GM12891 (cell line): ENCODE measurements at regions not wholly inside any gene's neighbourhood (a gene's known extent, or its start where the extent isn't known, plus 50 kb on each side); places are given as distances from the start of the nearest gene placed in this dataset.

Source experiments
- DNase-seq: peaks from one replicate; pipeline ENCODE4 v3.0.0; 2011; ENCODE audit warnings: low spot score; ENCODE audit not compliant: insufficient read length
- FAIRE-seq: peaks from 2 replicates; lab custom pipeline; 2011; peaks lifted over from hg19 to GRCh38; lab: Jason Lieb, UNC
- PAX5 ChIP-seq: IDR thresholded peaks from 2 replicates; pipeline ENCODE4 v1.6.1; 2011; ENCODE audit warnings: low read length, moderate library complexity, mild to moderate bottlenecking; ENCODE audit not compliant: insufficient read depth, severe bottlenecking
- POLR2A ChIP-seq: IDR thresholded peaks from 2 replicates; pipeline ENCODE4 v1.6.1; 2011; ENCODE audit warnings: low read depth, low read length, control low read depth
- POLR2AphosphoS5 ChIP-seq: IDR thresholded peaks from 2 replicates; pipeline ENCODE4 v1.6.1; 2011; ENCODE audit warnings: low read depth, low read length, control low read depth
- POU2F2 ChIP-seq: IDR thresholded peaks from 2 replicates; pipeline ENCODE4 v1.6.1; 2011; ENCODE audit warnings: low read depth, mild to moderate bottlenecking, control low read depth, low read length, moderate library complexity
- SPI1 ChIP-seq: IDR thresholded peaks from 2 replicates; pipeline ENCODE4 v1.6.1; 2011; ENCODE audit warnings: low read depth, low read length, control low read depth
- TAF1 ChIP-seq: IDR thresholded peaks from 2 replicates; pipeline ENCODE4 v1.6.1; 2011; ENCODE audit warnings: low read depth, low read length, control low read depth

DNA sequence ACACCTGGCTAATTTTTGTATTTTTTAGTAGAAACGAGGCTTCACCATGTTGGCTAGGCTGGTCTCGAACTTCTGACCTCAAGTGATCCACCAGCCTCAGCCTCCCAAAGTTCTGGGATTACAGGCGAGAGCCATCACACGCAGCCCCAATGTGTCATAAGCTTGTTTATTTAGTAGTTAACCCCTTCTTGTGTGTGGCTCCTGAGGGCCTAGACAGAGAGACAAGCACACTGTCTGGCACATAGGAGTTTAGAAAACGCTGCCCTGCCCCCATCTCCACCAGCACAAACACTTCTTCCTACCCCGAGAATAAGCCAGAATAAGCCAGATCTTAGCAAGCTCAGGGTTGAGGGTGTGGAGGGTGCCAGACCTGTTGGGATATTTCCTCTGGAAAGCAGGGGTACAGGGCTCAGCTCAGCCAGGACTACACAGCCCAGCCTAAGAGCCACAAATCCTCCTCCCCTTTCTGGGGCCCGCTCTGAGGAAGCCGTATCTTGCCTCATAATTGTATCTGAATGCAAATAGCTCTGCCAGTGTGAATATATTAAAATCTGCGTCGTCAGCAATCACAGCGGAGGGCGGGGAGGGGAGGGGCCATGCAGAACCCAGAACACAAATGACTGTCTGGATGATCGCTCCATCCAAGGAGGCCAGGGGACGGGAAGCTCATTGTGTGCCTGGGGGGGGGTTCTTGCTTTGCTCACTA, 247.3 kb downstream of the MN1 start:
- FAIRE-seq (no peak), DNase-seq (no peak)
- TF ChIP-seq TAF1 (no peak), PAX5 (no peak), POU2F2 (no peak), POLR2AphosphoS5 (no peak), SPI1 (no peak), POLR2A (no peak)

DNA sequence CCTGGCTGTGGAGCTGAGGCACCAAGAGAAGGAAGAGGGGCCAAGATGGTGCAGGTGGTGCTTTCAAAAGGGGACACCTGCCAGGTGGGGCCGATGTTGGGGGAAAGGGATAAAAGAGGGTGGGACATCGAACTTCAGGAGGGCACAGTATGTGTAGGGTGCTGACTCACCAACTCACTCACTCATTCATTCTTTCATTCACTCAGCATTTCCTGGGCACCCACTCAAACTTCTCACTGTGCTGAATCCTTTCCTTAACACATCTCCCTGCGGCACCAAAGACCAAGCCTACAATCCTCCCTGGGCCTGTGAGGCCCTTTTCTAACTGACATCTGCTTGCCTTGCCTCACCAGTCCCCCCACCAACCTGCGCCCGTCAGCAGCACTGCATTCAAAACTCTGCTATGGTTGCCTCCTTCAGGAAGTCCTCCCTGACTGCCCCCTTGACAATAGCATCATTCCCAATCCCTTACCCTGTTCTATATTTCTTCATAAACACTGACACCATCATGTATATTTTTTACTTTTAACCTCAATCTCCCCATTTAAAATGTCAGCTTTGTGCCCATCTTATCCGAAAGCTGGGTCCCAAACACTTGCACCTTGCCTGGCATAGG, 246.6 kb downstream of the MN1 start:
- TF ChIP-seq POLR2A (no peak), PAX5 (no peak), POU2F2 (no peak), POLR2AphosphoS5 (no peak), TAF1 (no peak), SPI1 (no peak)
- DNase-seq, result no peak
- no peak for FAIRE-seq

DNA sequence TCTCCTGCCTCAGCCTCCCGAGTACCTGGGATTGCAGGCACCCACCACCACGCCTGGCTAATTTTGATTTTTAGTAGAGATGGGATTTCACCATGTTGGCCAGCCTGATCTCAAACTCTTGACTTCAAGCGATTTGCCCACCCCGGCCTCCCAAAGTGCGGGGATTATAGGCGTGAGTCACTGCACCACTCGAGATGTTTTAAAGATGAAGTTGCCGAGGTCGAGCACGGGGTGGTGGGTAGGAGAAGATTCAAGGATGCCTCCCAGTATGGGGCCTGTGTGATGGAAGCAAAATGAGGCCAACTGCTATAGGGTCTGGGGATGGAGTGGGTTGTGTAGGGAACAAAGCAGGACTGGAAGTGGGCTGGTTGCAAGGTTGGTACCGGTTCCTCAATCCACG, 245.2 kb downstream of the MN1 start:
- no peak for DNase-seq
- TF ChIP-seq PAX5, result no peak
- no peak for TF ChIP-seq POU2F2
- no peak for TF ChIP-seq TAF1
- no peak for TF ChIP-seq SPI1
- TF ChIP-seq POLR2A, result no peak
- no peak for TF ChIP-seq POLR2AphosphoS5
- FAIRE-seq, result no peak

DNA sequence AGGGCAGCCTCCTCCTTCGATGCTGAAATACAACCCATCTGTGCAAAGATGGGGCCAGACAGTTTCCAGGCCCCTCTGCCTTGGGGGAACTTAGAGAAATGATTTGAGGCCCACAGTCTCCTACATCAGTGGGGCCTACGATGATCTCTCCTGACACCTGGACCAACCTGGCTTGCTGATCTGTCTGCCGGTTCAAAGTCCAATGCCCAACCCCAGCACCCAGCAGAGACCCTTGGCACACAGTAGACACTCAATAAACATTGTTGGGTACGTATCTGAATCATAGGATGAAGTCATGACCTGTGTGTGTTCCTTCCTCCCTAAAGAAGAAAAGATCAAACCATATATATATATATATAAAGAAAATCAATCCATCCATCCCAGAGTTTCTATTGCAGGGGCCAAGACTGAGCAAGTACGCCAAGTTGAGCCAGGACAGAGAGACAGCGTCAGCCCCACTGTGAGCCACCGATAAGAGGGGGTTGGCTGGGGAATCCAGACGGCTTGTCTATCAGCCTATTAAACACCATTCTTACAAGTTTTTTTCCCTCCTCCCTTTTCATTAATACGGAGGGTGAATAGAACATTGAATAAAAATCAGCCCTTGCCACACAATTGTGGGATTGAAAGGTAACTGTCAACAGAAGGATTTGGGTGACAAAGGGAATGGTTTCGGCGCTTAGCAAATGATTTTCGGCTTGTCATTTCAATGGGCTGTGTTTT, 244.1 kb downstream of the MN1 start:
- DNase-seq (no peak), FAIRE-seq (no peak)
- no peak for TF ChIP-seq POU2F2
- no peak for TF ChIP-seq TAF1
- TF ChIP-seq SPI1, result no peak
- no peak for TF ChIP-seq PAX5

DNA sequence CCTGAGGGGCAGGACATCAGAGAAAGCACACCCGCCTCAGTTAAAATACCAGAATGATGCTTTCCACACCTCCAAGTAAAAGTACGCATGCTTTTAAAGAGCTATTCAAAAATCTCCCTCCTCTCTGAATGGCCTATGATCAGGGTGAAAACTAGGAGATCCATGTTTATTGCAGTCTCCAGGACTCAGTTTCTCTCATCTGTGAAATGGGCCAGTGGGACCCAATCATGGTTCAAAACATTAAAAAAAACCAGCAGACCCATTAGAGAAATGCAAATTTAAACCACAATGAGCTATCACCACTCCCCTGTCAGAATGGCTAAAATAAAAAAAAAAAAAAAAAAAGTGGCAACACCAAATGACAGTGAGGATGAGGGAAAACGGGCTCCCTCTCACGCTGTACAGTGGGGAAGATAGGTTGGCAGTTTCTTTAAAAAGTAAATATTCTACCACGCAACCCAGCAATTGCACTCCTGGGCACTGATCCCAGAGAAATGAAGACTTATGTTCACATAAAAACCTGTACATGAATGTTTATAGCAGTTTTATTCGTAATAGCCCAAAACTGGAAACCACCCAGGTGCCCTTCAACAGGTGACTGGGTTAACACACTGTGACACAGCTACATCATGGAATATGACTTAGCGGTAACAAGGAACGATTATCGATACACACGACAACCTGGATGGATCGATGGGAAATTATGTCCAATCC, 242.7 kb downstream of the MN1 start:
- no peak for TF ChIP-seq POLR2AphosphoS5
- TF ChIP-seq TAF1, result no peak
- no peak for TF ChIP-seq POLR2A
- no peak for TF ChIP-seq PAX5
- TF ChIP-seq POU2F2, result no peak
- TF ChIP-seq SPI1, result no peak
- no peak for DNase-seq
- no peak for FAIRE-seq

DNA sequence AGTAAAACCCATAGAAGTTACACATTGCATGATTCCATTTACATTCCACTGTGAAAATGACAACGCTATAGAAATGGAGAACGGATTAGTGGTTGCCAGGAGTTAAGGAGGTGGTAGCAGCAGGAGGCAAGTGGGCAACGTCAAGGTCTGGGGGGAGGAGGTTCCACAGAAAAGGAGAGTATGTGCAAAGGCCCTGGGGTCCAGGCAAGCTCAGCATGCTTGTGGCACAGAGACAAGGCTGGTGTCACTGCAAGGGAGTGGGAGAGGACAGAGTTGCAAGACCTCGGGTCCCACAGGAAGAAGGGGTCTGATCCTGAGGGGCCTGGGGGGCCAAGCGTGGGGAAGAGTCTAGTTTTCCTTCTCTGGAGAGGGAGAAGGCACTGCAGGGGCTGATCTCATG, 240.8 kb downstream of the MN1 start:
- no peak for DNase-seq
- no peak for TF ChIP-seq PAX5
- TF ChIP-seq POLR2A, result no peak
- no peak for TF ChIP-seq POLR2AphosphoS5
- TF ChIP-seq SPI1, result no peak
- TF ChIP-seq TAF1, result no peak
- no peak for TF ChIP-seq POU2F2
- FAIRE-seq, result no peak

DNA sequence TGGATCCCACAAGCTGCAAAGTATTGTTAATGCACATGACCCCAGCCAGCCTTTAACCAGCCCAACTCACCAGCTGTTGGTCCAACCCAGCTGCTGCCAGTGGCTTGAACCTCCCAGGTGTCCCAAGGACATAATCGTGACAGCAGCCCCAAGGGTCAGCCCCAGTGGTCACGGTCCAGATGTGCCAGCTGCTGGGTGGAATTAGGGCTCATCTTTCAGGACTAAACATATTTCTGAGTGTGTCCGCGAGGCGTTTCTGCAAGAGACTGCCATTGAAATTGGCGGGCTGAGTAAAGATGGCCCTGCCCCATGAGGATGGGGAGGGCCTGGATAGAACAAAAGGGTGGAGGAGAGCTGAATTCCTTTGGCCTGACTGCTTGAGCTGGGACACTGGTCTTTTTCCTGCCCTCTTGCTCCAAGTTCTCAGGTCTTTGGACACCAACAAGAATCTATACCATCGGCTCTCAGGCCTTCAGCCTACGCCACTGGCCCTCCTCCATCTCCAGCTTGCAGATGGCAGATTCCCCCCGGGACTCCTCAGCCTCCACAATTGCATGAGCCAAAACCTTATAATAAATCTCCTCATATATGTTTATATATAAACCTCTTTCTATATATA, 240.2 kb downstream of the MN1 start:
- DNase-seq, result no peak
- TF ChIP-seq POU2F2 (no peak), SPI1 (no peak), POLR2AphosphoS5 (no peak), PAX5 (no peak), TAF1 (no peak), POLR2A (no peak)

DNA sequence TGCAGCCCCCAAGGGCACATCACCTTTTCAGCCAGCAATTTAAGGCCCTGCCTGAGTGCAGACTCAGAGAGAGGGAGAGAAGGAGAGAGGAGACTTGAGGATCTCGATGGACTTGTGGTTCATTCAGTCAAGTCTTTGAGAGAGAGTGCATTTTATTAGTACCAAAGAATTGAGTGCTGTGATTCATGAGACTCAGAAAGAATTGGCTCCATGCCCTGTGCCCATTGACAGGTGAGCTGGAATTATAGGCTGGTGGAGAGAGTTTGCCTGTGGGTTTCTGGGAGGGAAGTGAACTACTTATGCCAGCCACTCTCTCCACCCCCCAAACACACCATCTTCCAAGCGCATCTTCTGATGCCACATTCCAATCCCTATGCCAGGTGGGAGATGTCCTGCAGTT, 236.8 kb downstream of the MN1 start:
- DNase-seq (no peak), FAIRE-seq (no peak)
- TF ChIP-seq POLR2A (no peak), SPI1 (no peak), POU2F2 (no peak), POLR2AphosphoS5 (no peak), TAF1 (no peak), PAX5 (no peak)

More for the DNA sequence above, 240.2 kb downstream of the MN1 start:
- FAIRE-seq, result no peak

DNA sequence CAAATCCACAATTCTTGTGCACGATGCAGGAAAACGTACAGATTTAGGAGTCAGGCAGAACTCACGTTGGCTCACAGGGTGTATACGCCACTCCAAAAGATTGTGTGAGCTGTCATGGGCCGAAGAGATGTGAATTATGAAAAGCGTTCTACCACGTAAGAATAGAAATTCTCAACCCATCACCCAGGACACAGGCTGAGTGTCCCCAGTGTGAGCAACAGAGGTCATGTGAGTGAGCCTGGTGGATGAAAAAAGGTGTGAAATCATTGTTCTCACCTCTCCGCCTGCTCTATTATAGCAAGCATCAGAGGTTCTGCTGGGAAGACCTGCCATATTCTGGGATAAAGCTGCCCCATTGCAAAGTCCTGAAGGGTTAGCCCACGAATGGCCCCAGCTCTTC, 235.0 kb downstream of the MN1 start:
- DNase-seq, result no peak
- TF ChIP-seq POLR2A (no peak), TAF1 (no peak), SPI1 (no peak)
- FAIRE-seq, result no peak
